ENCODE measurements at regions not wholly inside any gene's neighbourhood (a gene's known extent, or its start where the extent isn't known, plus 50 kb on each side); places are given as distances from the start of the nearest gene placed in this dataset.

DNA sequence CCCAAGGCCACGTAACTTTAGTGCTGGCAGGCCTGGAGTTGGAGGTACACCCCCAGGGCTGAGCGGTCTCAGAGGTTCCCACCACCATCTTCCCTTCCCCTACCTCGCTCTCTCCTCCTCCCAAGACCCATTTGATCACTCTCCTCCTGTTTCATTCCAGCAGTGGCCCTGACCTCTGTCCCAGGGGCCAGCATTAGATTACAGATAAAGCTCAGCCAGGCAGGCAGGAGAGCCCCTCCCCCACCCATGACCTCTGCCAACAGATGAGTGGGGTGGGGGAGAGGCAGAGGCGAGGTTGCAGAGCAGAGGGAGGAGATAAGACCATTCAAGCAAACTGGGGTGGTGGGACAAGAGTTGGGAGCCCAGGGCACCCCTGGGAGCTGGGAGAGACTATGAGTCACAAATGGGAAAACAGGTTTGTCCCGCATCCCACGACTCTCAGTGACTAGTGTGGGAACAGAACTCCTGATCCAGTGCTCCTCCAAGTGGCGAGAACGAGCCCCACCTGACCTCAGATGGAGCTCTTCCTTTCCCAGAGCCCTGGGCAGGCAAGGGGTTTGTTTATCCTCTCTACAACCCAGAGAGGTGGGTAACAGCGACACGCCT, 367.9 kb downstream of the MN1 start:
- TF ChIP-seq, protein P1, sequence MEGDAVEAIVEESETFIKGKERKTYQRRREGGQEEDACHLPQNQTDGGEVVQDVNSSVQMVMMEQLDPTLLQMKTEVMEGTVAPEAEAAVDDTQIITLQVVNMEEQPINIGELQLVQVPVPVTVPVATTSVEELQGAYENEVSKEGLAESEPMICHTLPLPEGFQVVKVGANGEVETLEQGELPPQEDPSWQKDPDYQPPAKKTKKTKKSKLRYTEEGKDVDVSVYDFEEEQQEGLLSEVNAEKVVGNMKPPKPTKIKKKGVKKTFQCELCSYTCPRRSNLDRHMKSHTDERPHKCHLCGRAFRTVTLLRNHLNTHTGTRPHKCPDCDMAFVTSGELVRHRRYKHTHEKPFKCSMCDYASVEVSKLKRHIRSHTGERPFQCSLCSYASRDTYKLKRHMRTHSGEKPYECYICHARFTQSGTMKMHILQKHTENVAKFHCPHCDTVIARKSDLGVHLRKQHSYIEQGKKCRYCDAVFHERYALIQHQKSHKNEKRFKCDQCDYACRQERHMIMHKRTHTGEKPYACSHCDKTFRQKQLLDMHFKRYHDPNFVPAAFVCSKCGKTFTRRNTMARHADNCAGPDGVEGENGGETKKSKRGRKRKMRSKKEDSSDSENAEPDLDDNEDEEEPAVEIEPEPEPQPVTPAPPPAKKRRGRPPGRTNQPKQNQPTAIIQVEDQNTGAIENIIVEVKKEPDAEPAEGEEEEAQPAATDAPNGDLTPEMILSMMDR (IDR thresholded peaks at IDR 0.05): no peak
- TF ChIP-seq POLR2A (IDR thresholded peaks at IDR 0.05): no peak
- TF ChIP-seq EP300 (IDR thresholded peaks at IDR 0.05): no peak
